BLaER1 (cell line): ENCODE measurements at regions not wholly inside any gene's neighbourhood (a gene's known extent, or its start where the extent isn't known, plus 50 kb on each side); places are given as distances from the start of the nearest gene placed in this dataset.

Experiments
- H3K27ac ChIP-seq: shearing (Covaris generic); formaldehyde crosslinking; 2 replicates; pipeline ENCODE4 v1.8.1; 2022
- H3K27me3 ChIP-seq: shearing (Covaris generic); formaldehyde crosslinking; 2 replicates; pipeline ENCODE4 v1.8.1; 2022
- H3K36me3 ChIP-seq: shearing (Covaris generic); formaldehyde crosslinking; 2 replicates; pipeline ENCODE4 v1.8.1; 2022
- H3K4me1 ChIP-seq: shearing (Covaris generic); formaldehyde crosslinking; 2 replicates; pipeline ENCODE4 v1.8.1; 2022
- H3K4me2 ChIP-seq: shearing (Covaris generic); formaldehyde crosslinking; 2 replicates; pipeline ENCODE4 v1.8.1; 2022
- H3K4me3 ChIP-seq: shearing (Covaris generic); formaldehyde crosslinking; 2 replicates; pipeline ENCODE4 v1.8.1; 2022
- H3K9ac ChIP-seq: shearing (Covaris generic); formaldehyde crosslinking; 2 replicates; pipeline ENCODE4 v1.8.1; 2022
- H3K9me3 ChIP-seq: shearing (Covaris generic); formaldehyde crosslinking; 2 replicates; pipeline ENCODE4 v1.8.1; 2022
- H4K20me1 ChIP-seq: shearing (Covaris generic); formaldehyde crosslinking; 2 replicates; pipeline ENCODE4 v1.8.1; 2022
- Cebpa-rat ChIP-seq: shearing (Covaris generic); IDR thresholded peaks from 2 replicates; pipeline ENCODE4 v1.8.1; 2022

GRCh38 chr6:132219901-132220300 is 181.4 kb downstream of the MOXD1 start:
- no peaks in the 10 kb centered on the region for H3K4me1 ChIP-seq

GRCh38 chr6:132218059-132218696 is 183.1 kb downstream of the MOXD1 start:
- H3K4me2 ChIP-seq, result no peak overlapping the region
- H3K9ac ChIP-seq, result no peak overlapping the region
- H4K20me1 ChIP-seq, result no peaks in the 10 kb centered on the region
- no peaks in the 10 kb centered on the region for H3K27me3 ChIP-seq
- no peak overlapping the region for H3K4me3 ChIP-seq
- TF ChIP-seq Cebpa-rat, result no peak
- H3K27ac ChIP-seq, result no peak overlapping the region
- no peaks in the 10 kb centered on the region for H3K4me1 ChIP-seq
- no peaks in the 10 kb centered on the region for H3K36me3 ChIP-seq
- H3K9me3 ChIP-seq, result no peaks in the 10 kb centered on the region

More at GRCh38 chr6:132219901-132220300, 181.4 kb downstream of the MOXD1 start:
- Histone ChIP-seq H3K9ac (no peak overlapping the region), H3K27ac (no peak overlapping the region), H4K20me1 (no peaks in the 10 kb centered on the region), H3K36me3 (no peaks in the 10 kb centered on the region), H3K4me3 (no peak overlapping the region), H3K4me2 (no peak overlapping the region), H3K9me3 (peaks cover 10% of the 10 kb centered on the region), H3K27me3 (no peaks in the 10 kb centered on the region)
- no peak for TF ChIP-seq Cebpa-rat

- no peaks in the 10 kb centered on the region for H3K27me3 ChIP-seq
These were observed 185.5 kb downstream of the MOXD1 start for GRCh38 chr6:132215805-132216204.

GRCh38 chr6:132214716-132215115 is 186.6 kb downstream of the MOXD1 start:
- no peak overlapping the region for H3K27ac ChIP-seq
- no peak overlapping the region for H3K4me3 ChIP-seq
- no peak overlapping the region for H3K4me2 ChIP-seq
- H4K20me1 ChIP-seq, result no peaks in the 10 kb centered on the region
- H3K9me3 ChIP-seq, result peaks cover 9% of the 10 kb centered on the region
- no peaks in the 10 kb centered on the region for H3K27me3 ChIP-seq
- H3K36me3 ChIP-seq, result no peaks in the 10 kb centered on the region
- TF ChIP-seq Cebpa-rat, result no peak
- no peak overlapping the region for H3K9ac ChIP-seq
- H3K4me1 ChIP-seq, result no peaks in the 10 kb centered on the region

More at GRCh38 chr6:132215805-132216204, 185.5 kb downstream of the MOXD1 start:
- TF ChIP-seq Cebpa-rat, result no peak
- Histone ChIP-seq H3K4me2 (no peak overlapping the region), H3K9ac (no peak overlapping the region), H3K36me3 (no peaks in the 10 kb centered on the region), H3K27ac (no peak overlapping the region), H4K20me1 (no peaks in the 10 kb centered on the region), H3K4me3 (no peak overlapping the region), H3K9me3 (0 out of 2 replicates have a peak, but pooled peaks cover under 1% of the 10 kb centered on the region), H3K4me1 (no peaks in the 10 kb centered on the region)

GRCh38 chr6:132213732-132214131 is 187.5 kb downstream of the MOXD1 start:
- Histone ChIP-seq H3K9ac (no peak overlapping the region), H3K9me3 (peaks cover 12% of the 10 kb centered on the region), H3K4me2 (no peak overlapping the region), H3K4me3 (no peak overlapping the region), H3K36me3 (no peaks in the 10 kb centered on the region), H3K4me1 (no peaks in the 10 kb centered on the region), H3K27ac (no peak overlapping the region), H4K20me1 (no peaks in the 10 kb centered on the region), H3K27me3 (no peaks in the 10 kb centered on the region)
- TF ChIP-seq Cebpa-rat, result no peak; the same call in 1 of the 2 replicates

GRCh38 chr6:132213191-132213590 is 188.1 kb downstream of the MOXD1 start:
- Histone ChIP-seq H3K9me3 (peaks cover 12% of the 10 kb centered on the region), H3K27ac (no peak overlapping the region), H3K27me3 (no peaks in the 10 kb centered on the region), H4K20me1 (no peaks in the 10 kb centered on the region), H3K4me3 (no peak overlapping the region), H3K36me3 (no peaks in the 10 kb centered on the region), H3K4me2 (no peak overlapping the region), H3K4me1 (no peaks in the 10 kb centered on the region), H3K9ac (no peak overlapping the region)
- TF ChIP-seq Cebpa-rat, result no peak

GRCh38 chr6:132210886-132211563 is 190.2 kb downstream of the MOXD1 start:
- Histone ChIP-seq H3K36me3 (no peaks in the 10 kb centered on the region), H4K20me1 (no peaks in the 10 kb centered on the region), H3K27me3 (no peaks in the 10 kb centered on the region), H3K4me3 (no peak overlapping the region), H3K4me1 (no peaks in the 10 kb centered on the region), H3K9me3 (peaks cover 12% of the 10 kb centered on the region), H3K27ac (no peak overlapping the region), H3K9ac (no peak overlapping the region), H3K4me2 (no peak overlapping the region)
- no peak for TF ChIP-seq Cebpa-rat

GRCh38 chr6:132209351-132209750 is 191.9 kb downstream of the MOXD1 start:
- H3K4me3 ChIP-seq, result no peak overlapping the region
- H3K9me3 ChIP-seq, result peaks cover 12% of the 10 kb centered on the region
- no peaks in the 10 kb centered on the region for H3K36me3 ChIP-seq
- no peak overlapping the region for H3K9ac ChIP-seq
- TF ChIP-seq Cebpa-rat, result no peak
- H3K27ac ChIP-seq, result no peak overlapping the region
- H3K27me3 ChIP-seq, result no peaks in the 10 kb centered on the region
- H3K4me1 ChIP-seq, result no peaks in the 10 kb centered on the region
- H4K20me1 ChIP-seq, result no peaks in the 10 kb centered on the region
- H3K4me2 ChIP-seq, result no peak overlapping the region

- Histone ChIP-seq H3K9ac (no peak overlapping the region), H3K27me3 (no peaks in the 10 kb centered on the region), H3K4me2 (no peak overlapping the region), H3K27ac (no peak overlapping the region), H4K20me1 (no peaks in the 10 kb centered on the region), H3K4me3 (no peak overlapping the region), H3K36me3 (no peaks in the 10 kb centered on the region), H3K9me3 (peaks cover 12% of the 10 kb centered on the region), H3K4me1 (no peaks in the 10 kb centered on the region)
- no peak for TF ChIP-seq Cebpa-rat
These were observed 193.3 kb downstream of the MOXD1 start for GRCh38 chr6:132207991-132208390.

- no peak for TF ChIP-seq Cebpa-rat
- no peak overlapping the region for H3K9ac ChIP-seq
- H3K4me2 ChIP-seq, result no peak overlapping the region
- no peaks in the 10 kb centered on the region for H3K27me3 ChIP-seq
- no peak overlapping the region for H3K4me3 ChIP-seq
- H4K20me1 ChIP-seq, result no peaks in the 10 kb centered on the region
- H3K27ac ChIP-seq, result no peak overlapping the region
- H3K9me3 ChIP-seq, result peaks cover 12% of the 10 kb centered on the region
- no peaks in the 10 kb centered on the region for H3K4me1 ChIP-seq
- H3K36me3 ChIP-seq, result no peaks in the 10 kb centered on the region
These were observed 195.3 kb downstream of the MOXD1 start for GRCh38 chr6:132205946-132206345.
